ENCODE measurements at regions not wholly inside any gene's neighbourhood (a gene's known extent, or its start where the extent isn't known, plus 50 kb on each side); places are given as distances from the start of the nearest gene placed in this dataset.
"Not testable (repeated sequence)": the region's sequence is repeated elsewhere in the genome, so short reads cannot be mapped to it uniquely, and the experiment has no call there.

- no peaks in the 10 kb centered on the region for H3K9me3 ChIP-seq
- H3K4me1 ChIP-seq: no peaks in the 10 kb centered on the region
- H3K36me3 ChIP-seq: no peaks in the 10 kb centered on the region
- no peak overlapping the region for H3K4me3 ChIP-seq (ENCODE audit: low read depth, low read length)
- no peak for DNase-seq
- TF ChIP-seq, protein P1, sequence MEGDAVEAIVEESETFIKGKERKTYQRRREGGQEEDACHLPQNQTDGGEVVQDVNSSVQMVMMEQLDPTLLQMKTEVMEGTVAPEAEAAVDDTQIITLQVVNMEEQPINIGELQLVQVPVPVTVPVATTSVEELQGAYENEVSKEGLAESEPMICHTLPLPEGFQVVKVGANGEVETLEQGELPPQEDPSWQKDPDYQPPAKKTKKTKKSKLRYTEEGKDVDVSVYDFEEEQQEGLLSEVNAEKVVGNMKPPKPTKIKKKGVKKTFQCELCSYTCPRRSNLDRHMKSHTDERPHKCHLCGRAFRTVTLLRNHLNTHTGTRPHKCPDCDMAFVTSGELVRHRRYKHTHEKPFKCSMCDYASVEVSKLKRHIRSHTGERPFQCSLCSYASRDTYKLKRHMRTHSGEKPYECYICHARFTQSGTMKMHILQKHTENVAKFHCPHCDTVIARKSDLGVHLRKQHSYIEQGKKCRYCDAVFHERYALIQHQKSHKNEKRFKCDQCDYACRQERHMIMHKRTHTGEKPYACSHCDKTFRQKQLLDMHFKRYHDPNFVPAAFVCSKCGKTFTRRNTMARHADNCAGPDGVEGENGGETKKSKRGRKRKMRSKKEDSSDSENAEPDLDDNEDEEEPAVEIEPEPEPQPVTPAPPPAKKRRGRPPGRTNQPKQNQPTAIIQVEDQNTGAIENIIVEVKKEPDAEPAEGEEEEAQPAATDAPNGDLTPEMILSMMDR (IDR thresholded peaks at IDR 0.05; ENCODE audit: low read depth, low read length): no peak
- H3K27me3 ChIP-seq: no peaks in the 10 kb centered on the region
These were observed 744.7 kb upstream of the CCDC179 start for GRCh38 chr11:23604966-23605365.

GRCh38 chr11:23606191-23606590, 745.9 kb upstream of the CCDC179 start:
- Histone ChIP-seq H3K36me3 (no peaks in the 10 kb centered on the region), H3K9me3 (no peaks in the 10 kb centered on the region), H3K4me3 (ENCODE audit: low read depth, low read length) (no peak overlapping the region), H3K4me1 (no peaks in the 10 kb centered on the region), H3K27me3 (no peaks in the 10 kb centered on the region)
- TF ChIP-seq, protein P1 (IDR thresholded peaks at IDR 0.05; ENCODE audit: low read depth, low read length): no peak
- no peak for DNase-seq

- Histone ChIP-seq H3K36me3 (no peaks in the 10 kb centered on the region), H3K4me3 (ENCODE audit: low read depth, low read length) (no peak overlapping the region), H3K27me3 (no peaks in the 10 kb centered on the region), H3K4me1 (no peaks in the 10 kb centered on the region), H3K9me3 (no peaks in the 10 kb centered on the region)
- TF ChIP-seq, protein P1 (IDR thresholded peaks at IDR 0.05; ENCODE audit: low read depth, low read length): no peak
- DNase-seq: no peak
These were observed 751.5 kb upstream of the CCDC179 start for GRCh38 chr11:23611726-23612125.

DNA sequence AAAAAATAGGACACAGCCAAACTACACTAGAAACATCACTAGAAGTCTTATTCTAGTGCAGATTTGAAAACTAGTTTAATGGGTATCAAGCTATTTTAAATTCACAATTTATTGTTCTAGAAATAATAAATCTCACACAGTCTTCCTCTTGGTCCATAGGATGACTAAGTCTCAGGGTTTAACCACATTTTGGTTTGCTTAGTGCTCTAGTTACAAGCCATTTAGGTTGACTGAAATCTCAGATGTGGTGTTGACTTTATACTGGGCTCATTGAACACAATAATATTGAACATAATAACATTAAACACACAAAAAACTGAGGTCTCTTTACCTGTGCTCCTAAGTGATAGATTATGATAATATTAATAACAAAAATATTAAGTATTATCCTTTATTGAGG, 760.3 kb upstream of the CCDC179 start:
- Histone ChIP-seq H3K9me3 (no peaks in the 10 kb centered on the region), H3K4me1 (no peaks in the 10 kb centered on the region), H3K4me3 (ENCODE audit: low read depth, low read length) (no peak overlapping the region), H3K27me3 (no peaks in the 10 kb centered on the region), H3K36me3 (no peaks in the 10 kb centered on the region)
- TF ChIP-seq, protein P1 (IDR thresholded peaks at IDR 0.05; ENCODE audit: low read depth, low read length): no peak
- no peak for DNase-seq

GRCh38 chr11:23632293-23632692, 772.0 kb upstream of the CCDC179 start:
- TF ChIP-seq, protein P1 (IDR thresholded peaks at IDR 0.05; ENCODE audit: low read depth, low read length): no peak
- Histone ChIP-seq H3K4me3 (ENCODE audit: low read depth, low read length) (no peak overlapping the region), H3K27me3 (no peaks in the 10 kb centered on the region), H3K36me3 (no peaks in the 10 kb centered on the region), H3K4me1 (no peaks in the 10 kb centered on the region), H3K9me3 (no peaks in the 10 kb centered on the region)
- DNase-seq: no peak

DNA sequence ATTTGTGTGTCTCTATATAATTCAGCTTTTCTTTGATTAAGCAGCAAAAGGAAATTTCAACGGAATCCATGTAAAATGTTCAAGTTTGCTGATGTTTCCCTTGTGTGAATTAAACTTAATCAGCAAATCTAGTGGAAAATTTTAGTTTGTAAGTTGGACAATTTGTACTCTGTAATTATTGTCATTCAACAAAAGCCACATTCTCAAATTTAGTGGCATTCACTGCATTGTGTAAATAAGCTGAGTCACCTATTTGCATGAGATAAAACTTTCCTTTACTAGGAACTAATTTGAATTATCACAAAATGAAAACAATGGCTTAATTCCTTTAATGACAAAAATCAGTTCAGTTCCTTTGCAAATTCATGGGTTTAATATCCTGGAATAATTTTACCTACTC, 784.2 kb upstream of the CCDC179 start:
- no peak for DNase-seq
- TF ChIP-seq, protein P1 (IDR thresholded peaks at IDR 0.05; ENCODE audit: low read depth, low read length): no peak
- Histone ChIP-seq H3K4me1 (no peaks in the 10 kb centered on the region), H3K9me3 (no peaks in the 10 kb centered on the region), H3K36me3 (no peaks in the 10 kb centered on the region), H3K4me3 (ENCODE audit: low read depth, low read length) (no peak overlapping the region), H3K27me3 (no peaks in the 10 kb centered on the region)

DNA sequence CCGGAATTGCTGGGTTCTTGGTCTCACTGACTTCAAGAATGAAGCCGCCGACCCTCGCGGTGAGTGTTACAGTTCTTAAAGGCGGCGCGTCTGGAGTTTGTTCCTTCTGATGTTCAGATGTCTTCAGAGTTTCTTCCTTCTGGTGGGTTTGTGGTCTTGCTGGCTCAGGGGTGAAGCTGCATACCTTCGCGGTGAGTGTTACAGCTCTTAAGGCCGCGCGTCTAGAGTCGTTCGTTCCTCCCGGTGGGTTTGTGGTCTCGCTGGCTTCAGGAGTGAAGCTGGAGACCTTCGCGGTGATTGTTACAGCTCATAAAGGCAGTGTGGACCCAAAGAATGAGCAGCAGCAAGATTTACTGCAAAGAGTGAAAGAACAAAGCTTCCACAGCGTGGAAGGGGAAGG, 792.1 kb upstream of the CCDC179 start:
- H3K27me3 ChIP-seq; H3K36me3 ChIP-seq; H3K4me3 ChIP-seq (ENCODE audit: low read depth, low read length); DNase-seq; H3K9me3 ChIP-seq; H3K4me1 ChIP-seq: not testable (repeated sequence)
